HG02763 (cell line): ENCODE measurements at regions not wholly inside any gene's neighbourhood (a gene's known extent, or its start where the extent isn't known, plus 50 kb on each side); places are given as distances from the start of the nearest gene placed in this dataset.
A peak's percentile ranks its signal among the peaks of the same experiment; 100 is the strongest.
"Not testable (repeated sequence)": the region's sequence is repeated elsewhere in the genome, so short reads cannot be mapped to it uniquely, and the experiment has no call there.

ENCODE experiments used
- ATAC-seq: cut with Tn5 transposase; IDR thresholded peaks from one replicate; pipeline ENCODE4 v1.9.1; 2021; ENCODE audit warnings: mild to moderate bottlenecking, moderate library complexity; ENCODE audit not compliant: unreplicated experiment

DNA sequence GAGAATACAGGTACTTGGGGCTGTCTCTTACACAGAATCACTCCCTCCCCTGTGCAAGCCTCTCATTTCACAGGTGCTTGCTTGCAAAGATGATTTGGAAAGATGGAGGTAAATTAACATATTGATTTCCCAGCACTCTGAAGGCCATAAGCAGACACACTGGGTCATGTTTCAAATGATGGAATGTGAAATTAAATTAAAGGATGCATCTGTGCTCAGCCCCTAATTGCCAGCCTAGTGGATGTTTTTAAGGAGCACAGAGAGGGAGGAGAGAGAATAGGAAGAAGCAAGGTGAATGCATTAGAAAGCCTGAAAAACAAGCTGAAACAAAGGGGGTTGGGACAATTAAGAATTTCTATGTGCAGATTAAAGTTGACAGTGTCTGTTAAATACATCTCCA, 96.1 kb upstream of the GRIP1 start:
- no peak for ATAC-seq

DNA sequence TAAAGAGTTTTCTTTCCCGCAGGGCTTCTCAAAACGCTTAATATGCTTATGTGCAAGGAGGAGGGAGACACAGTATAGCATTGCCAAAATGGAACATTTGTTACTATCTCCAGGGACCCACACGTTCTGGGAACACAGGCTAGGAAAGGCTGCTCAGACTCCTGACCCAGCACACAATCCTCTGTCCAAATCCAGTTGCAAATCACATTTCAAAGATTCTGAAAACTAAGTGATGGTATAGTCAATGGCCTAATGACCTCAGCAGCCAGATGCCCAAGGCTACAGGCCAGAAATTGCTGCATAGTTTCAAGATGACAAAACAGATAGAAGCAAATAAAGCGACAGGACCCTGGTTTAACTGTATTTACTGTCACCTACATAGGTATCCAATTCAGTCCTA, 97.0 kb upstream of the GRIP1 start:
- no peak for ATAC-seq

DNA sequence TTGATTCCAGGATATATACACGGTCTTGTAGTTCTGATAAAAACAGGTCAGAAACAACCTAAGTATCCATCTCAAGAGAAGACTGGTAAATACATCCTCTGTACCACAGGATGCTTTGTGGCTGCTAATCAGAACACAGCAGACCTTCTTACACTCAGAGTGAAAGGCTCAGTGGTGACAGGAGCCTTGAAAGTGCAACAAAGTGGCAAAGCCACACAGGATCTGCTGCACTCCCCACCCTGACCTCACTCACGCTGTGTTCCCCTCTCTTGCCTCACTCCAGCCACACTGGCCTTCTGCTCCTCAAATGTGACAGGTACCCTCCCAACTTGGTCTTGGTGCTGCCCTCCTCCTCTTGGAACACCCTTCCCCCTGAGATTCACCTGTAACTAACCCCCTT, 98.1 kb upstream of the GRIP1 start:
- peak; percentile 68 for ATAC-seq

DNA sequence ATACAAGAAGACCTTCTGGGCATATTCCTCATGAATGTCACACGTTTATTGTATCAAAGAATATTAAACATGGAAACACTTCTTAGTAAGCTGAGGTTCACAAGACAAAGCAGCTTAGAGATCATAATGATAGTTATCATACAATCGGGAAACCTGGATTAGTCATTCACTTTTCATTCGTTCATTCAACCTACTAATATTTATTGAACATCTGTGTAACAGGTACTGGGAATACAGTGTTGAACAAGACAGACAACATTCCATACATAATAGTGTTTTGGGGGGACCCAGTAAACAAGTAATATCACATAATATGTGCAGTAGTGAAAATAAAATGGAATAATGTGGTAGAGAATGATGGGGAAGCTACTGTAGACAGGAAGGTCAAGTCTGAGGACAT, 100.6 kb upstream of the GRIP1 start:
- ATAC-seq, result no peak

DNA sequence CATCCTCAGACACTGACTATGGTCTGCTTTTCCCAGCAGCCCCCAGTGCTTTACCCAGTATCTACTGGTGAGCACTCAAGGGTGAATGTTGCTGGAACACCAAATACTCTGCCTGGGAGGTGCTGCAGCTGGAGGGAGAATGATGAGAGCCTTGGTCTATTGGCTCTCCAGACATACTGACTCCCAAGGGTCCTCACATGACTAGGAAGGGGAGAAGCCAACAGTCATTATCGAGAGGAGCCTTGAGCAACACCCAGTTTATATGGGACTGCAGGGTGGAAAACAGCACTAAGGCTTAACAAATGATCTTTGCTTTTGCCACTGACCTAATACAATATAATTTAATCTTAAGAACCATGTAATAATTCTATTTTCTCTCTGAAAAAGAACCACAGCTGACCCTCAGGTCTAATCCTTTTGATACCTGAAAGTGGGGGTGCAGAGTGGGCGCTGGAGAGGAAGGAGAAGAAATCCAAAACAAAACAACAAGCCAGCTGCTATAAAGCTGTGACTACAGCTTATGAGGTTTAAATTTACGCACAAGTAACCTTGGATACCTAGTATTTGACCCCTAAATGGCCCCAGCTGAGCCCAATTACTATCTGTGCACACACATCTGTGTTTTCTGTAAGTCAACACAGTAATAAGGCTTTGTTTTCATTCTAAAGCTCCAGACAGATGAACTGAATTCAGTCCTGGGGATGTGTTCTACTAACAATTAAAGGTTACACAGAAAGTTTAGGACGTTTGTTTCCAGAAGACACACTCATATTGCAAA, 107.8 kb upstream of the GRIP1 start:
- no peak for ATAC-seq

DNA sequence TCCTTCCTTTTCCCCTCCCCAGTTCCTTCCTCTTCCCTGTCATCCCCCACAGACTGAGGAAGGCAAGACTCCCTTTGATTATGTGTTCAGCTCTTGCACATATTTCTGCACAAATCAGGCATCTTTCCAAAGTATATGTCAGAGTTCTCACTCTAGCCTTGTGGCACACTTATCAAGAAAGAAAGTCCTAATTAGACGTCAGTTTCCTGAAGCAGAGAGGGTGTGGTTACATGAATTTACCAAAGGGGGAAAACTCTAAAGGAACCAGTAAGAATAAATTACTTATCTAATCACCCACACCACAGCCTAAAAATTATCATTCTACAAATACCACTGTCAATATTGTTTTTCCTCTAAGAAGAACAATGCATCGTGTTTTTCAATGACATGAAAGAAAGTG, 120.7 kb upstream of the GRIP1 start:
- no peak for ATAC-seq

DNA sequence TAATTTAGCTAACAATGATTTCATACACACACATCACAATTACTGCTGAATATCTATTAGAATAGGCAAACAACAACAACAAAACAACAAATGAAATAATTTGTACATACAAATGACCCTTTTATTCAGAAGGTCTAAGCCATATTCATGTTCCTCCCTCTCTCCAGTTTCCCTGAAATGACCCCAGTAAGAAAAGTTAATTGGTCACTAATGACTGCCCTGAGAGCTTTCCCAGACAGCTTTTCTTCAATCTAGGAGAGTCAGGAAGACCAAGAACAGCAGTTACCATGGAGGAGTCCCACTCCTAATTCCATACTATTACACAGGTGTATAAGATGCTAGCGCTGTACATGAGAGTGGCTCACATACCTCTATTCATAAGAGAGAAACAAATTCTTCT, 121.2 kb upstream of the GRIP1 start:
- no peak for ATAC-seq

DNA sequence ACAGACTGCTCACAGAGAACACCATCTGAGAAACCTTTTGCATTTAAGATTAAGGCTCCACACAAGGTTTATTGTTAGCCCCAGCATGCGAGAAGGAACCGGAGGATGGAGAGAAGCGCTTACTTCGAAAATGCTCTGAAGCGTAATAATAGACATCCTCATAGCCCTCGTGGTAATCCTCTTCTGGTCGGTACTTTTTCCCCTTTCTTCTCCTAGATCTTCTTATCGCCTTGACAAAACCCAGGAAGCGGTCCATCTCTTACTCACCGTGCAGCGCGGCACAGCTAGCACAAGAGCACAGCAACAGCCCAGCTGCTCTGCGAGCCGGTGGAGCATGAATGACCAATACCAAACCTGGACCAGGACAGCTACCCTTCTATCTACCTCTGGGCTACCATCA, 125.1 kb upstream of the GRIP1 start:
- no peak for ATAC-seq

DNA sequence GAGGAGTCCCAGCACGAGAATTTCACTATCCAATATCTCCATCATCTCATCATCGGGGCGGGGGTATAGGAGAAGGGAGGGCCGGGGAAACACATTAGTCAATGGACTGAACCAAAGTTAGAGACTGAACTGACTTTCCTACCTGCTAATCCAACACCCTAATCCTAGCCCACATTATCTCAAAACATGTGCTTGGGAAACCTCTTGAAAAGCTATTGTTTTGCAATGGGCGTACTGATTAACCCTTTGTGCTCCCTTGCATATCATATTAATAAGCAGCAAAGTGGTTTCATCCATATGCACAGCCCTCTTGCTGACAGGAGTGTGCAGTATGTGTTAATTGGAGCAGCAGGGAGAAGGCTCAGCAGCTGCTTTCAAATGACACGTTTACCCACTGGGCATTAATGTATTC, 125.7 kb upstream of the GRIP1 start:
- ATAC-seq, result no peak

DNA sequence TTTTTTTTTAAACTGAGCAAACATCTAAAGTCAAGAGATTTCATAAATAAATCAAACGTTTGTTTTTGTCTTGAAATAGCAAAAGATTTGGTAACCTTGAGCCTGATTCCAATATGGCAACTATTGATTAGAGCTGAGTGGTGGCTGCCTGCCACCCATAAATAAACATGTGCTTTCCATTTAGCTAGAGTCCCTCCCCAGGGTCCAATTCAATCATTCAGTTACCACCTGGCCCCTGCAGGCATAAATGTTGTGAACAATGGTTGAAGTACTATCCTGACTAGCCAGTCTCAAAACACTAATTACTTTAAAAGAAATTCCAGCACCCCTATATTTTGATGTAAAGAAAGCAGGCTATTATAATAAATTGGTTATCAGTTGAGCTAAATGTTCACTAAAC, 129.7 kb upstream of the GRIP1 start:
- no peak for ATAC-seq

DNA sequence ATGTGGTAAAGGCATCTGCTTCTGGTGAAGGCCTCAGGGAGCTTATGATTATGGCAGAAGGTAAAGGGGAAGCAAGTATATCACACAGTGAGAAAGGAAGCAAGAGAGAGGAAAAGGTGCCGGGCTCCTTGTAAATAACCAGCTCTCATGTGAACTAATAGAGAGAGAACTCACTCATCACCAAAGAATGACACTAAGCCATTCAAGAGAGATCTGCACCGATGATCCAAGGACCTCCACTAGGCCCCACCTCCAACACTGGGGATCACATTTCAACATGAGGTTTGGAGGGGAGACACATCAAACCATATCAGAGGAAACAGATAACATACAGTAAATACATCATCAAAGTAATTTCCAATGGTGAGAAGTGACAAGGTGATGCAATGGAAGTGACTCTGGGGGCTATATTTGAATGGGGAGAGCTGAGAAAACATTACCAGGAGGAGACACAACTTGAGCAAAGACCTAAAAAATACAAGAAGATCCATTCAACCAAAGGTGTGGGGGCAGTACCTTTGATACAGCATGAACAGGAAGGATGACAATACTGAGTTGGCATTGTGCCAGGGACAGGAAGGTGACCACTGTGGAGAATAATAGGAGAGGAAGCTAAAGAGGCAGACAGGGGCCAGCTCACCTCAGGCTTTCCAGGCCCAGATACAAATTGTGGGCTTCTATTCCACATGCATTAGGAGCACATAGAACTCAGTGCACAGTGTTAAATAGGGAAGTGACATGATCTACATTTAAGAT, 134.4 kb upstream of the GRIP1 start:
- no peak for ATAC-seq

DNA sequence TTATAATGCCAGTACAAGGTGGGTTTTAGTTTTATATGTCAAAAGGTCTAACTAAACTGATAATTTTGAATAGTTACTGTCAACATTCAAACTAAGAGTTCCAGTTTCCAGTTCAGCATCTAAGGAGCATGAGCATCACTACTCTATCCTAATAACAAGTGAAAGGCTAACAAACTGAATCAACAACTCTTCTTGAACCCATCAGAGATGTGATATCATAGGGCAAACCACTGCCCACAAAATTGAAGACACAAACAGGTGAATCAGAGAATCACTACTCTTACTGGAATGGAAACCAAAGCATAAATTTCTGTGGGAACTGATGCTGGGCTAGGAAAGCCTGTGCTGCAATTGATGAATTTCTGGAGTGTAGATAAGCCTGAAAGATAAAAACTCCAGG, 140.7 kb upstream of the GRIP1 start:
- no peak for ATAC-seq

DNA sequence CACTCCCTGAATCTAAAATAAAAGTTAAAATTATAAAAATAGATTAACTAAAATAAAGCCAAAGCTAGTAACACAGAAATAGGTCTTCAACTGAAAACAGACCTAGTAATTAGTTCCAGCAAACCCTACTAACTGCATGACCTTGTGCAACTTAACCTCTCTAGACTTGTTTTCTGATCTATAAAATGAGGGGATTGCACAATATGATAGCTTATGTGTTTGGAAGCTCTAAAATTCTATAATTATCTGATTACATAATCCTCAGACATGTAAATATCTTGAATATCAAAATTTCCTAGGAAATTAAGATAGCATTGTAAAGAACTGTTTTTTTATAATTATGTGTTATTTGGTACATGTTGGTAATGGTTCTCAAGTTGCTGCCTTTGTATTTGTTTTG, 144.1 kb upstream of the GRIP1 start:
- ATAC-seq, result no peak

DNA sequence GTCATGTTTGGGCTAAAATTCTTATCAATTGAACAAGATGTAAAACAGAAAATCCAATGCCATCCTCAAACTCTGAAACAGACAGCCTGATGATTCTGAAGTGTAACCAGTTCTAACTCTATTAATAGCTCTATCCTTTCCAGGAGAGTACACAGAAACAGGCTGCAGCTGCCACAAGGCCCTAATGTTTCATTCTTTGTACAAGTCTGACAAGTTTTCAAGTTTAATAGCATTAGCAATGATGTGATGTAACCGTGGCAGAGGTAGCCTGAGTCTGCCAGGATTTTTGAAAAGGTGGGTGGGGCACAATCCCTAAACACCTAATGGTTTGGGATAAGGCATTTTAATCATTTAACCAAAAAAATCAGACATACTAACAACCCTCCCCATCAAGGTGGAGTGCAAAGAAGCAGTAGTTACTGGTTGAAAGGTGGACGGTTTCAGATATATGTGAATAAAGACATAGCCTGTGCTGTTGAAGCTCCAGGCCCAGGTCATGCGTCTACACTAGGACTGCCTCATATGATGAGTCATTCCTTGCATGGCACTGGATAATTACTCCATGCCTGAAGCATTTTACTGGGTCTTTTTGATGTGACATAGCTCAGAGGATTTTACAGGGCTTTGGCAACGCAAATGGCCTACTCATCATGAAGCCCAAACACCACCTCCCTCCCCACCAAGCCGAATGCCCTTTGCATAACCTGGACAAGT, 145.1 kb upstream of the GRIP1 start:
- no peak for ATAC-seq

DNA sequence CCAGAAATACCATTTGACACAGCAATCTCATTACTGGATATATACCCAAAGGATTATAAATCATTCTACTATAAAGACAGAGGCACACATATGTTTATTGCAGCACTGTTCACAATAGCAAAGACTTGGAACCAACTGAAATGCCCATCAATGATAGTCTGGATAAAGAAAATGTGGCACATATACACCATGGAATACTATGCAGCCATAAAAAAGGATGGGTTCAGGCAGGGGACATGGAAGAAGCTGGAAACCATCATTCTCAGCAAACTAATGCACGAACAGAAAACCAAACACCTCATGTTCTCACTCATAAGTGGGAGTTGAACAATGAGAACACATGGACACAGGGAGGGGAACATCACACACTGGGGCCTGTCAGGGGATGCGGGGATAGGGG, 147.0 kb upstream of the GRIP1 start:
- not testable (repeated sequence) for ATAC-seq

DNA sequence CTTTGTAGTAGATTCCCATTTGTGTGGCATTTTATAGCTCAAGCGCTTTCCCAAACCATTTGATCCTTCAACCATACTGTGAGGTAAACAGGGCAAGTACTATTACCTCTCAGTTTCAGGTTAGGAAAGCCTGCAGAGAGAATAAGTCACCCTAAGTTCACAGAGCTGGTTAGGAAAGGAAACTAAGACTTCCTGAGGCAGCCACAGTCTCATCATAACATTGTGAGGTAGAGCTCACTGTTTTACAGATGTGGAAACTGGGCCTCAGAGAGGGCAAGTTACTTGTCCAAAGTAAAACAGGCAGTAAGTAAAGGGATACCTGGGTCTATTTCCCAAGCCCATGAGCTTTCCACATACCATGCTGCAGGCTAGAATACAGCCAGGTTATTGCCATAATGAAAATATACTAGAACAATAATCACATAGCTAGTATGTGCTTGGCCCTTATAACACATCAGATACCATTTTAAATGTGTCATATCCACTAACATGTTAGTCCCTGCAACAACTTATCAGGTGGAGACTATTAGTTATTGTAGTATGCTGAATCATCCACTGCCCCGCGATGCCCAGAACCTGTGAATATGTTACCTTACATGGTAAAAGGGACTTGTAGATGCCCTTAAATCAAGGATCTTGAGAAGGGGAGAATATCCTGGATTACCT, 150.9 kb upstream of the GRIP1 start:
- no peak for ATAC-seq

DNA sequence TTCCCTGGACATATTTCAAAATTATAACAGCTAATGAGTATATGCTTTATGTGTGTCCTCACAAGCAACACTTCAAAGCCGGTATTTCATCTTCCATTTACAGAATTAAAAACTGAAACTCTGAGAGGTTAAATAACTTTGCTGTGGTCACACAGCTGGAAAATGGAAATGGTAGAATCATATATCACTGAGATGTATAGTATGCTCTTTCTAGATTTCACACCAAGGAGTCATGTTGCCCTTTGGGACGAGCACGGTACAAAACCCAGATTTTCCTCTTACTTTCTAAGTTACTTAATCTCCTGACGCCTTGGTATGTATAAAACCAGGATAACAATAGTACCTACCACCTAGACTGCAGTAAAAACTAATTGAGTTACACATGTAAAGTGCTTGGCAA, 152.6 kb upstream of the GRIP1 start:
- ATAC-seq, result no peak

DNA sequence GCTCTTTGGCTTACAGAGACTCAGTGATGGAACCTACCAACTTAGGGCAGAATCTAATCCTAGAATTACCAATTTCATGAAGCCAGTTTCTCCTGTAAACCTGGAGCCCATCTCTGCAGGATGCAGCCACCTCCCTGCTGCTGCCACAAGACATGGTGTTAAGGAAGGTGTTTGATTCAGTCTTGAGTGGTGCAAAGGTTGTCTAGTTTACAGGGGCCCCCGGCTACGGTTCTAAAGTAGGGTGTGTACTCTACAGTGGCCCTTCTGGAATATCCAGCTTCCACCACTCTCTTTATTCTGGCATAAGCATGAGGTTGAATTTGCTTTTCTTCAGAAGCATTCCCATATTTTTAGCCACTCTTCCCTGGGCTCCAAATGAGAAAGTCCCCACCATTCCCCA, 154.1 kb upstream of the GRIP1 start:
- no peak for ATAC-seq

DNA sequence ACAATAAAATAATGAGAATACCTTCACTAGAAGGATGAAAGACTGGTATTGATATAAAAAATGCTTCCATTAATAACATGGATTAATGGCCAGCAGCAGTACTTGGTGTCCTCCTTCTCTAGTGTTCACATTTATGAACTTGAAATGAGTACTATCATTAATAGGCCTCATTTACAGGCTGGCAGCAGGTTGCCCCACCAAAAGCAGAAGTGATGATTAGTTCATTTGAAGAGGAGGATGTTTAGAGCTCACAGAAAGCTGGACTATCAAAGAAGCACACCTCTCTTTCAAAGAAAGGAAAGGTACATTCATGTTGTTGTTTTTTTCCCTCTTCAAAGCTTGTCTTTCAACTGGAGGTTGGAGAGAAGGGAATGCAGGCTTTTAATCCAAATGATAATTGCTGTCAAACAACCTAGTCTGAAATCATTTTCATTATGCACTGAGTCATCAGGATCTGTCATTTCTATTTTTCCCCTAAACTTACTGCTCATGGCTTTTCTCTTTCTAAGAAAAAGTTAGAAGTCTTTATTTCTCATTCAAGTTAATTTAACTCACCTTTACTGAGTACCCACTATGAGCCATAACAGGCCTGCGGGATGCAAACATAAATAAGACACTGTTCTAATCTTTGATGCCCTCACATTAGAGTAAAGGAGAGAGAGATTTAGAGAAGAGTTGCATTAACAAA, 157.9 kb upstream of the GRIP1 start:
- ATAC-seq, result no peak

DNA sequence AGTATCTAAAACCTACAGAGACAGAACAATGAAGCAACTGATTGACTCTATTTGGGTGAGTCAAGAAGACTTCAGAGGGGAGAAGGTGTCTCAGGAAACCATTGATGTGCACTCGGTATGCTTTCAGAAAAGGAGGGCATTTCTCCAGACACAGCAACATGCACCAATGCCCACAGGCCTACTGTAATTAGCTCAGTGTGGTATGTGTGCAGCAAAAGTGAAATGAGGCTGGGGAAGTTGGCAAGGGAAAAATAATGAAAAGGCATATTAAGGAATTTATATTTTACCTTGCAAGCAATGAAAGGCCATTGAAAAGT, 158.4 kb upstream of the GRIP1 start:
- ATAC-seq, result no peak

DNA sequence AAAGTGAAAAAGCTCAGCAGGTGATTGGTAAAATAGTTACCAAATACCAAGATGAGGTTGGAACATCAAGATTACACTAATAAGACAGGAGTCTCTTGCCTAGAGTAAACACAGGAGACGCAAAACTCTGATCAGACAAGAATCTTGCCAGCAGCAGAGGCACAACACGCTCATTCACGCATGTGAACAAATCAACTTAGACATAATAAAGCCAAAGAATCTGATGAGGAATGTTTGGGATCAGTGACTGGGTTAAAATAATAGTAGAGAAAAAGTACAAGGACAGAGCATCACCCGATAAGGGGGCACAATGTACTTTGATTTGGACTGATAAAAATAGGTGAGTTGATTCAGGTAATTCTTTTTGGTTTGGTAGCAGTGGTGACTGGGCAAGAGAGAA, 159.5 kb upstream of the GRIP1 start:
- no peak for ATAC-seq
